Ishikawa (cell line): ENCODE measurements at regions not wholly inside any gene's neighbourhood (a gene's known extent, or its start where the extent isn't known, plus 50 kb on each side); places are given as distances from the start of the nearest gene placed in this dataset.

Source experiments
- CEBPB ChIP-seq: IDR thresholded peaks from 2 replicates; pipeline ENCODE4 v1.6.1; 2012
- FOXM1 ChIP-seq: IDR thresholded peaks from 2 replicates; pipeline ENCODE4 v1.6.1; 2012; ENCODE audit warnings: low read depth, borderline replicate concordance
- MAX ChIP-seq: IDR thresholded peaks from 2 replicates; pipeline ENCODE4 v1.6.1; 2012
- NFIC ChIP-seq: IDR thresholded peaks from 2 replicates; pipeline ENCODE4 v1.6.1; 2012
- RAD21 ChIP-seq: IDR thresholded peaks from 2 replicates; pipeline ENCODE4 v1.6.1; 2012; ENCODE audit warnings: low read depth
- TAF1 ChIP-seq: IDR thresholded peaks from 2 replicates; pipeline ENCODE4 v1.6.1; 2012; ENCODE audit warnings: low read depth, mild to moderate bottlenecking
- TCF12 ChIP-seq: IDR thresholded peaks from 2 replicates; pipeline ENCODE4 v1.6.1; 2012; ENCODE audit warnings: low read depth
- YY1 ChIP-seq: IDR thresholded peaks from 2 replicates; pipeline ENCODE4 v1.6.1; 2012; ENCODE audit warnings: low read depth

GRCh38 chr2:129388870-129389269 lies 590.6 kb upstream of the RAB6C start:
- TF ChIP-seq CEBPB (no peak), YY1 (no peak), TCF12 (no peak), MAX (no peak), FOXM1 (no peak), NFIC (no peak), TAF1 (no peak), RAD21 (no peak)
